WTC11 (cell line): ENCODE measurements at regions not wholly inside any gene's neighbourhood (a gene's known extent, or its start where the extent isn't known, plus 50 kb on each side); places are given as distances from the start of the nearest gene placed in this dataset.

Experiments
- ATAC-seq: fragments of 200-7000 bp; cut with Tn5 transposase; 2 replicates; pipeline ENCODE4 v1.10.0; 2021; ENCODE audit warnings: mild to moderate bottlenecking, moderate library complexity
- CTCF ChIA-PET: fragments of 300-600 bp; sonication (Branson Sonifier 250); formaldehyde crosslinking; loops from one replicate; lab custom pipeline; 2021; ENCODE audit warnings: antibody characterized with exemption; lab: Charles Lee
- POLR2A ChIA-PET: fragments of 350-600 bp; sonication (Branson Sonifier 250); formaldehyde crosslinking; loops from one replicate; lab custom pipeline; 2021; ENCODE audit warnings: antibody characterized with exemption; lab: Charles Lee
- DNase-seq: peaks from one replicate; pipeline ENCODE4 v3.0.0; 2021; ENCODE audit warnings: low spot score
- H3K27ac Mint-ChIP-seq: 2 replicates; pipeline ENCODE4 v1.8.0; 2021; ENCODE audit warnings: mixed read lengths
- H3K27me3 Mint-ChIP-seq: 2 replicates; pipeline ENCODE4 v1.8.0; 2021; ENCODE audit warnings: low read depth, mild to moderate bottlenecking, moderate library complexity, mixed read lengths
- H3K36me3 Mint-ChIP-seq: 2 replicates; pipeline ENCODE4 v1.8.0; 2021; ENCODE audit warnings: mixed read lengths
- H3K4me1 Mint-ChIP-seq: 2 replicates; pipeline ENCODE4 v1.8.0; 2022; ENCODE audit warnings: mixed read lengths
- H3K4me3 Mint-ChIP-seq: 2 replicates; pipeline ENCODE4 v1.8.0; 2021; ENCODE audit warnings: mild to moderate bottlenecking, moderate library complexity, mixed read lengths
- H3K9me3 Mint-ChIP-seq: 2 replicates; pipeline ENCODE4 v1.8.0; 2021; ENCODE audit warnings: mixed read lengths
- ATF3 ChIP-seq: sonication (generic); formaldehyde crosslinking; conservative IDR thresholded peaks from 2 replicates; pipeline ENCODE4 v1.8.1; 2022; ENCODE audit warnings: mild to moderate bottlenecking, missing genetic modification reagents
- ATF6 ChIP-seq: sonication (generic); formaldehyde crosslinking; IDR thresholded peaks from 2 replicates; pipeline ENCODE4 v1.8.1; 2023; ENCODE audit warnings: mild to moderate bottlenecking, missing genetic modification reagents
- CREM ChIP-seq: sonication (generic); formaldehyde crosslinking; IDR thresholded peaks from 2 replicates; pipeline ENCODE4 v1.8.1; 2022; ENCODE audit warnings: mild to moderate bottlenecking, missing genetic modification reagents, moderate library complexity
- CTCF ChIP-seq: fragments of 200-600 bp; IDR thresholded peaks from 2 replicates; pipeline ENCODE4 v1.8.0; 2022; ENCODE audit warnings: antibody characterized with exemption
- FOXJ3 ChIP-seq: sonication (generic); formaldehyde crosslinking; IDR thresholded peaks from 2 replicates; pipeline ENCODE4 v1.9.0; 2021; ENCODE audit warnings: missing genetic modification reagents, mild to moderate bottlenecking, borderline replicate concordance
- GABPB1 ChIP-seq: sonication (generic); formaldehyde crosslinking; IDR thresholded peaks from 2 replicates; pipeline ENCODE4 v1.8.1; 2023; ENCODE audit warnings: mild to moderate bottlenecking, missing genetic modification reagents
- KAT7 ChIP-seq: sonication (generic); formaldehyde crosslinking; IDR thresholded peaks from 2 replicates; pipeline ENCODE4 v1.8.1; 2023; ENCODE audit warnings: missing genetic modification reagents, mild to moderate bottlenecking, borderline replicate concordance
- MYBL2 ChIP-seq: sonication (generic); formaldehyde crosslinking; IDR thresholded peaks from 2 replicates; pipeline ENCODE4 v1.8.1; 2023; ENCODE audit warnings: mild to moderate bottlenecking, moderate library complexity, missing genetic modification reagents
- NFYB ChIP-seq: sonication (generic); formaldehyde crosslinking; conservative IDR thresholded peaks from 2 replicates; pipeline ENCODE4 v1.8.0; 2022; ENCODE audit warnings: low read depth, missing genetic modification reagents
- NR2C2 ChIP-seq: sonication (generic); formaldehyde crosslinking; IDR thresholded peaks from 2 replicates; pipeline ENCODE4 v1.8.0; 2022; ENCODE audit warnings: mild to moderate bottlenecking, missing genetic modification reagents
- PREB ChIP-seq: sonication (generic); formaldehyde crosslinking; IDR thresholded peaks from 2 replicates; pipeline ENCODE4 v1.8.1; 2022; ENCODE audit warnings: mild to moderate bottlenecking, missing genetic modification reagents, moderate library complexity, borderline replicate concordance
- PRRX2 ChIP-seq: fragments of 250-450 bp; sonication (Bioruptor Pico); IDR thresholded peaks from 2 replicates; pipeline ENCODE4 v1.8.0; 2021; ENCODE audit warnings: mild to moderate bottlenecking
- RORB ChIP-seq: fragments of 250-450 bp; sonication (Bioruptor Pico); IDR thresholded peaks from 2 replicates; pipeline ENCODE4 v1.9.0; 2021; ENCODE audit warnings: mild to moderate bottlenecking
- STAT6 ChIP-seq: sonication (generic); formaldehyde crosslinking; conservative IDR thresholded peaks from 2 replicates; pipeline ENCODE4 v1.8.1; 2023; ENCODE audit warnings: mild to moderate bottlenecking, low read depth, missing genetic modification reagents, moderate library complexity
- ZBTB21 ChIP-seq: sonication (generic); formaldehyde crosslinking; IDR thresholded peaks from 2 replicates; pipeline ENCODE4 v1.8.1; 2023; ENCODE audit warnings: mild to moderate bottlenecking, missing genetic modification reagents, borderline replicate concordance
- ZMAT4 ChIP-seq: fragments of 250-450 bp; sonication (Bioruptor Pico); IDR thresholded peaks from 2 replicates; pipeline ENCODE4 v1.9.0; 2021; ENCODE audit warnings: mild to moderate bottlenecking
- ZNF121 ChIP-seq: sonication (generic); formaldehyde crosslinking; IDR thresholded peaks from 2 replicates; pipeline ENCODE4 v1.8.0; 2023; ENCODE audit warnings: missing genetic modification reagents
- ZNF138 ChIP-seq: sonication (generic); formaldehyde crosslinking; conservative IDR thresholded peaks from 2 replicates; pipeline ENCODE4 v1.8.1; 2022; ENCODE audit warnings: mild to moderate bottlenecking, moderate library complexity, missing genetic modification reagents
- ZNF263 ChIP-seq: sonication (generic); formaldehyde crosslinking; IDR thresholded peaks from 2 replicates; pipeline ENCODE4 v1.8.1; 2022; ENCODE audit warnings: low read depth, mild to moderate bottlenecking, moderate library complexity, missing genetic modification reagents
- ZNF317 ChIP-seq: sonication (generic); formaldehyde crosslinking; IDR thresholded peaks from 2 replicates; pipeline ENCODE4 v1.8.1; 2023; ENCODE audit warnings: low read depth, mild to moderate bottlenecking, moderate library complexity, missing genetic modification reagents, borderline replicate concordance
- ZNF423 ChIP-seq: fragments of 250-450 bp; sonication (Bioruptor Pico); IDR thresholded peaks from 2 replicates; pipeline ENCODE4 v2.1.2; 2022; ENCODE audit warnings: mild to moderate bottlenecking, moderate library complexity
- ZNF671 ChIP-seq: fragments of 250-450 bp; sonication (Bioruptor Pico); IDR thresholded peaks from 2 replicates; pipeline ENCODE4 v1.8.0; 2021; ENCODE audit warnings: mild to moderate bottlenecking

- no peak for TF ChIP-seq ATF6 (CRISPR knock-in tag)
- no peak for TF ChIP-seq GABPB1
- TF ChIP-seq ZNF121 (CRISPR knock-in tag): no peak
- no peak for TF ChIP-seq PREB (CRISPR knock-in tag)
- no peak for TF ChIP-seq ZBTB21 (CRISPR knock-in tag)
- TF ChIP-seq PRRX2 (CRISPR knock-in tag): no peak
These were observed 81.5 kb downstream of the CYRIA start (continued) for GRCh38 chr2:16584084-16584483.

GRCh38 chr2:16581241-16581640 lies 84.4 kb downstream of the CYRIA start:
- DNase-seq (no peak), ATAC-seq (no peak)
- ChIA-PET POLR2A (no interaction called here), CTCF (no interaction called here)
- Mint-ChIP-seq H3K36me3 (no peaks in the 10 kb centered on the region), H3K4me3 (no peak overlapping the region), H3K27ac (no peak overlapping the region), H3K9me3 (peaks cover 6% of the 10 kb centered on the region), H3K27me3 (no peaks in the 10 kb centered on the region), H3K4me1 (no peaks in the 10 kb centered on the region)
- TF ChIP-seq NFYB (CRISPR knock-in tag): no peak
- TF ChIP-seq ZNF121 (CRISPR knock-in tag): no peak
- no peak for TF ChIP-seq ZMAT4 (CRISPR knock-in tag)
- TF ChIP-seq CTCF: no peak
- no peak for TF ChIP-seq RORB (CRISPR knock-in tag)
- TF ChIP-seq ZNF671 (CRISPR knock-in tag): no peak
- TF ChIP-seq FOXJ3: no peak
- no peak for TF ChIP-seq ATF3 (CRISPR knock-in tag)
- TF ChIP-seq MYBL2 (CRISPR knock-in tag): no peak
- TF ChIP-seq ZNF263 (CRISPR knock-in tag): no peak
- no peak for TF ChIP-seq STAT6 (CRISPR knock-in tag)
- TF ChIP-seq ZNF138 (CRISPR knock-in tag): no peak
- TF ChIP-seq KAT7 (CRISPR knock-in tag): no peak
- no peak for TF ChIP-seq ZNF317
- no peak for TF ChIP-seq CREM (CRISPR knock-in tag)
- TF ChIP-seq NR2C2 (CRISPR knock-in tag): no peak
- TF ChIP-seq ZNF423 (CRISPR knock-in tag): no peak
